ENCODE measurements at regions not wholly inside any gene's neighbourhood (a gene's known extent, or its start where the extent isn't known, plus 50 kb on each side); places are given as distances from the start of the nearest gene placed in this dataset.
A peak's percentile ranks its signal among the peaks of the same experiment; 100 is the strongest.

GRCh38 chr21:22292144-22292543, 1293.9 kb downstream of the NCAM2 start:
- Mint-ChIP-seq H3K9me3 (peaks cover 8 to 28% of the 10 kb centered on the region in 2 donors), H3K36me3 (peaks cover 1% of the 10 kb centered on the region), H3K4me3 (no peak overlapping the region), H3K4me1 (no peaks in the 10 kb centered on the region), H3K27ac (no peak overlapping the region), H3K27me3 (ENCODE audit: low read depth in 2 of 2) (no peaks in the 10 kb centered on the region)
- intact Hi-C loops (cut with micrococcal nuclease), result no loop called here
- ATAC-seq (no peak), DNase-seq (no peak)
- H3K27me3 ChIP-seq (ENCODE audit: control insufficient read depth, insufficient read depth, low read length), result no peaks in the 10 kb centered on the region
- H3K4me1 ChIP-seq (ENCODE audit: control insufficient read depth, insufficient read depth, low read length), result no peaks in the 10 kb centered on the region
- WGBS (ENCODE audit: insufficient coverage), result 76% methylated on average over 3 of the region's 3 CpGs
- H3K9me3 ChIP-seq (ENCODE audit: control insufficient read depth, insufficient read depth, low read length), result no peaks in the 10 kb centered on the region
- no peak overlapping the region for H3K4me3 ChIP-seq (ENCODE audit: low read length)
- H3K36me3 ChIP-seq (ENCODE audit: control insufficient read depth, insufficient read depth, low read length), result no peaks in the 10 kb centered on the region
- TF ChIP-seq CTCF (IDR thresholded peaks at IDR 0.05), result no peak
- no peak overlapping the region for H3K27ac ChIP-seq (ENCODE audit: low read length)

- H3K27me3 ChIP-seq (ENCODE audit: control insufficient read depth, insufficient read depth, low read length), result no peaks in the 10 kb centered on the region
- no peaks in the 10 kb centered on the region for H3K36me3 ChIP-seq (ENCODE audit: control insufficient read depth, insufficient read depth, low read length)
- Mint-ChIP-seq H3K27me3 (ENCODE audit: low read depth in 2 of 2) (no peaks in the 10 kb centered on the region), H3K4me1 (no peaks in the 10 kb centered on the region), H3K9me3 (peaks cover 5 to 20% of the 10 kb centered on the region in 2 donors), H3K4me3 (no peak overlapping the region), H3K27ac (no peak overlapping the region), H3K36me3 (no peaks in the 10 kb centered on the region)
- no peaks in the 10 kb centered on the region for H3K9me3 ChIP-seq (ENCODE audit: control insufficient read depth, insufficient read depth, low read length)
- no peak for TF ChIP-seq CTCF (IDR thresholded peaks at IDR 0.05)
- intact Hi-C loops (cut with micrococcal nuclease), result no loop called here
- WGBS (ENCODE audit: insufficient coverage), result no CpG with 5 or more reads among the region's 2 CpGs
- H3K4me3 ChIP-seq (ENCODE audit: low read length), result no peak overlapping the region
- ATAC-seq (no peak), DNase-seq (peak in 1 of 2 donors; percentile 4)
- no peak overlapping the region for H3K27ac ChIP-seq (ENCODE audit: low read length)
- no peaks in the 10 kb centered on the region for H3K4me1 ChIP-seq (ENCODE audit: control insufficient read depth, insufficient read depth, low read length)
Observed at GRCh38 chr21:22297575-22297974, 1299.4 kb downstream of the NCAM2 start.

GRCh38 chr21:22311741-22312462, 1313.7 kb downstream of the NCAM2 start:
- no peak overlapping the region for H3K4me3 Mint-ChIP-seq

More at GRCh38 chr21:22311741-22312462, 1313.7 kb downstream of the NCAM2 start:
- intact Hi-C loops (cut with micrococcal nuclease), result no loop called here
- Mint-ChIP-seq H3K4me1 (no peaks in the 10 kb centered on the region), H3K27me3 (ENCODE audit: low read depth in 2 of 2) (no peaks in the 10 kb centered on the region), H3K27ac (no peak overlapping the region), H3K36me3 (no peaks in the 10 kb centered on the region), H3K9me3 (peaks cover 9 to 15% of the 10 kb centered on the region in 2 donors)
- no peaks in the 10 kb centered on the region for H3K27me3 ChIP-seq (ENCODE audit: control insufficient read depth, insufficient read depth, low read length)
- ATAC-seq, result no peak
- no peaks in the 10 kb centered on the region for H3K36me3 ChIP-seq (ENCODE audit: control insufficient read depth, insufficient read depth, low read length)
- WGBS (ENCODE audit: insufficient coverage), result 92% methylated on average over 1 of the region's 2 CpGs
- H3K4me1 ChIP-seq (ENCODE audit: control insufficient read depth, insufficient read depth, low read length), result no peaks in the 10 kb centered on the region
- no peak for TF ChIP-seq CTCF (IDR thresholded peaks at IDR 0.05)
- DNase-seq, result no peak
- H3K9me3 ChIP-seq (ENCODE audit: control insufficient read depth, insufficient read depth, low read length), result no peaks in the 10 kb centered on the region
- no peak overlapping the region for H3K27ac ChIP-seq (ENCODE audit: low read length)
- no peak overlapping the region for H3K4me3 ChIP-seq (ENCODE audit: low read length)

Data from natural killer cell (primary cell).